ENCODE measurements at regions not wholly inside any gene's neighbourhood (a gene's known extent, or its start where the extent isn't known, plus 50 kb on each side); places are given as distances from the start of the nearest gene placed in this dataset.
"Not testable (repeated sequence)": the region's sequence is repeated elsewhere in the genome, so short reads cannot be mapped to it uniquely, and the experiment has no call there.

- DNase-seq, result no peak
Measured at GRCh38 chr12:91643763-91644162, 461.1 kb upstream of the DCN start.

- DNase-seq, result no peak
Measured at GRCh38 chr12:91640021-91640420, 457.4 kb upstream of the DCN start.

GRCh38 chr12:91639327-91639726 is 456.7 kb upstream of the DCN start:
- DNase-seq, result no peak

- no peak for DNase-seq
Measured at GRCh38 chr12:91637789-91638624, 455.4 kb upstream of the DCN start.

- no peak for DNase-seq
Measured at GRCh38 chr12:91636721-91637120, 454.1 kb upstream of the DCN start.

- not testable (repeated sequence) for DNase-seq
Measured at GRCh38 chr12:91634386-91634713, 451.7 kb upstream of the DCN start.

GRCh38 chr12:91633734-91634357 is 451.2 kb upstream of the DCN start:
- DNase-seq, result no peak

- no peak for DNase-seq
Measured at GRCh38 chr12:91633206-91633605, 450.6 kb upstream of the DCN start.

GRCh38 chr12:91632042-91632786 is 449.6 kb upstream of the DCN start:
- DNase-seq, result no peak

- DNase-seq, result no peak
Measured at GRCh38 chr12:91630596-91631293, 448.1 kb upstream of the DCN start.

GRCh38 chr12:91630083-91630482 is 447.5 kb upstream of the DCN start:
- no peak for DNase-seq

GRCh38 chr12:91629440-91629839 is 446.8 kb upstream of the DCN start:
- no peak for DNase-seq

GRCh38 chr12:91628656-91629055 is 446.0 kb upstream of the DCN start:
- no peak for DNase-seq

GRCh38 chr12:91627225-91627624 is 444.6 kb upstream of the DCN start:
- no peak for DNase-seq

GRCh38 chr12:91622981-91623380 is 440.4 kb upstream of the DCN start:
- DNase-seq, result no peak

GRCh38 chr12:91622037-91622436 is 439.4 kb upstream of the DCN start:
- no peak for DNase-seq

GRCh38 chr12:91620992-91621391 is 438.4 kb upstream of the DCN start:
- no peak for DNase-seq

- DNase-seq, result no peak
Measured at GRCh38 chr12:91620422-91620821, 437.8 kb upstream of the DCN start.

- DNase-seq, result no peak
Measured at GRCh38 chr12:91618281-91618680, 435.7 kb upstream of the DCN start.

GRCh38 chr12:91617818-91618217 is 435.2 kb upstream of the DCN start:
- no peak for DNase-seq

GRCh38 chr12:91616416-91616815 is 433.8 kb upstream of the DCN start:
- DNase-seq, result no peak

GRCh38 chr12:91613223-91613779 is 430.7 kb upstream of the DCN start:
- no peak for DNase-seq

GRCh38 chr12:91610561-91610960 is 427.9 kb upstream of the DCN start:
- DNase-seq, result no peak
